HCT116 (cell line): ENCODE measurements at regions not wholly inside any gene's neighbourhood (a gene's known extent, or its start where the extent isn't known, plus 50 kb on each side); places are given as distances from the start of the nearest gene placed in this dataset.

Experiments
- ATAC-seq: fragments of 200-7000 bp; cut with Tn5 transposase; 2 replicates; pipeline ENCODE4 v1.9.1; 2020; ENCODE audit warnings: mild to moderate bottlenecking, moderate library complexity
- BruUV-seq: library from RNA; stranded (reverse); fragments of 400-500 nt; replicated peaks from 2 replicates; lab custom pipeline; 2021; lab: Mats Ljungman, UMichigan
- CTCF ChIA-PET: fragments of 300-600 bp; sonication (Branson Sonifier 250); formaldehyde crosslinking; loops from one replicate; lab custom pipeline; 2021; ENCODE audit warnings: antibody characterized with exemption; lab: Charles Lee
- POLR2A ChIA-PET: fragments of 300-600, 350-600 bp; sonication (Branson Sonifier 250); formaldehyde crosslinking; loops from one replicate; lab custom pipeline; 2021; ENCODE audit warnings: antibody characterized with exemption; lab: Charles Lee
- RAD21 ChIA-PET, 2 experiments: fragments of 300-600 bp; sonication (Branson Sonifier 250); formaldehyde crosslinking; loops; one replicate each; lab custom pipeline; 2023; ENCODE audit warnings: low total read pairs in 2 of 2; ENCODE audit not compliant: uncharacterized antibody in 2 of 2, unreplicated experiment in 2 of 2, low non-redundant PET in 1 of 2; lab: Charles Lee
- DNase-seq: peaks from one replicate; pipeline ENCODE4 v3.0.0-alpha.2; 2010; ENCODE audit warnings: low read depth, low spot score
- H2AFZ ChIP-seq: fragments of 200-600 bp; shearing (Covaris generic), sonication (generic); 2 replicates; pipeline ENCODE4 v1.6.1; 2017; ENCODE audit warnings: low read depth, mixed run types, mixed read lengths, antibody characterized with exemption, low read length; ENCODE audit not compliant: poor library complexity, severe bottlenecking
- H3K27ac ChIP-seq: 2 replicates; pipeline ENCODE4 v1.5.1; 2012; ENCODE audit warnings: low read depth, low read length
- H3K27me3 ChIP-seq: fragments of 200-600 bp; sonication (generic); 2 replicates; pipeline ENCODE4 v1.6.1; 2016; ENCODE audit warnings: mixed run types, low read length, mixed read lengths; ENCODE audit not compliant: insufficient read depth
- H3K36me3 ChIP-seq, 2 experiments: fragments of 200-500 bp in 1 of 2; fragments of 200-600 bp in 1 of 2; sonication (Bioruptor generic) in 1 of 2; sonication (generic) in 1 of 2; 2 replicates each; pipeline versions ENCODE4 v1.5.1 to v1.6.1; 2014 to 2016; ENCODE audit warnings: low read length in 2 of 2, inconsistent platforms in 1 of 2, mixed read lengths in 1 of 2, mixed run types in 1 of 2; ENCODE audit not compliant: insufficient read depth in 2 of 2, control insufficient read depth in 1 of 2
- H3K4me1 ChIP-seq, 2 experiments: fragments of 200-600 bp in 1 of 2; sonication (generic) in 1 of 2; 2 replicates each; pipeline versions ENCODE4 v1.5.1 to v1.6.1; 2012 to 2017; ENCODE audit warnings: low read length in 2 of 2, inconsistent platforms in 1 of 2, mild to moderate bottlenecking in 1 of 2, mixed read lengths in 1 of 2, mixed run types in 1 of 2, moderate library complexity in 1 of 2; ENCODE audit not compliant: insufficient read depth in 2 of 2, control insufficient read depth in 1 of 2
- H3K4me2 ChIP-seq: fragments of 200-600 bp; sonication (generic); 2 replicates; pipeline ENCODE4 v1.6.1; 2017; ENCODE audit warnings: mixed run types, low read length, mixed read lengths
- H3K4me3 ChIP-seq, 2 experiments: fragments of 200-600 bp in 1 of 2; sonication (generic) in 1 of 2; replicated peaks in 1 of 2; 2 replicates each; pipeline ENCODE4 v1.5.1; 2011 to 2016; ENCODE audit warnings: low read length in 2 of 2, control low read depth in 1 of 2, low read depth in 1 of 2, mild to moderate bottlenecking in 1 of 2, mixed read lengths in 1 of 2, mixed run types in 1 of 2
- H3K79me2 ChIP-seq: fragments of 200-600 bp; sonication (generic); 2 replicates; pipeline ENCODE4 v1.6.1; 2017; ENCODE audit warnings: mild to moderate bottlenecking, mixed run types, low read length, moderate library complexity, mixed read lengths; ENCODE audit not compliant: insufficient read depth
- H3K9ac ChIP-seq: fragments of 200-600 bp; sonication (generic); 2 replicates; pipeline ENCODE4 v1.6.1; 2016; ENCODE audit warnings: low read length, mixed read lengths
- H3K9me2 ChIP-seq: fragments of 200-600 bp; sonication (generic), shearing (Covaris generic); 2 replicates; pipeline ENCODE4 v1.6.1; 2017; ENCODE audit warnings: mixed run types, mild to moderate bottlenecking, moderate library complexity; ENCODE audit not compliant: insufficient read depth
- H3K9me3 ChIP-seq, 2 experiments: fragments of 200-500 bp in 1 of 2; fragments of 200-600 bp in 1 of 2; sonication (Bioruptor generic) in 1 of 2; sonication (generic) in 1 of 2; 2 replicates each; pipeline ENCODE4 v1.6.1; 2014 to 2017; ENCODE audit warnings: low read length in 2 of 2, mixed read lengths in 2 of 2, inconsistent platforms in 1 of 2, low read depth in 1 of 2, mild to moderate bottlenecking in 1 of 2, mixed run types in 1 of 2, moderate library complexity in 1 of 2; ENCODE audit not compliant: control insufficient read depth in 1 of 2, insufficient read depth in 1 of 2
- H4K20me1 ChIP-seq: fragments of 200-600 bp; sonication (generic), shearing (Covaris generic); 2 replicates; pipeline ENCODE4 v1.6.1; 2017; ENCODE audit warnings: mixed run types, mild to moderate bottlenecking, moderate library complexity; ENCODE audit not compliant: insufficient read depth
- ATF3 ChIP-seq: IDR thresholded peaks from 2 replicates; pipeline ENCODE4 v1.6.1; 2012
- CBX3 ChIP-seq: IDR thresholded peaks from 2 replicates; pipeline ENCODE4 v1.6.1; 2012; ENCODE audit warnings: low read depth
- CEBPB ChIP-seq: IDR thresholded peaks from 2 replicates; pipeline ENCODE4 v1.6.1; 2012; ENCODE audit warnings: low read depth
- EGR1 ChIP-seq: IDR thresholded peaks from 2 replicates; pipeline ENCODE4 v1.6.1; 2012; ENCODE audit warnings: low read depth
- ELF1 ChIP-seq: IDR thresholded peaks from 2 replicates; pipeline ENCODE4 v1.6.1; 2012; ENCODE audit warnings: low read depth, borderline replicate concordance
- EZH2 ChIP-seq: fragments of 200-600 bp; sonication (generic); IDR thresholded peaks from 2 replicates; pipeline ENCODE4 v1.6.1; 2017; ENCODE audit warnings: antibody characterized with exemption, mixed run types
- EZH2phosphoT487 ChIP-seq: fragments of 200-600 bp; IDR thresholded peaks from 2 replicates; pipeline ENCODE4 v1.6.1; 2018; ENCODE audit warnings: antibody characterized with exemption, borderline replicate concordance
- FOSL1 ChIP-seq: IDR thresholded peaks from 2 replicates; pipeline ENCODE4 v1.6.1; 2012; ENCODE audit warnings: low read depth
- JUND ChIP-seq: IDR thresholded peaks from 2 replicates; pipeline ENCODE4 v1.6.1; 2012
- SIN3A ChIP-seq: IDR thresholded peaks from 2 replicates; pipeline ENCODE4 v1.6.1; 2012; ENCODE audit warnings: low read depth
- SP1 ChIP-seq: IDR thresholded peaks from 2 replicates; pipeline ENCODE4 v1.6.1; 2012; ENCODE audit warnings: low read depth
- SRF ChIP-seq: IDR thresholded peaks from 2 replicates; pipeline ENCODE4 v1.6.1; 2012; ENCODE audit warnings: low read depth
- TCF7L2 ChIP-seq: IDR thresholded peaks from 2 replicates; pipeline ENCODE4 v1.7.0; 2011; ENCODE audit warnings: borderline replicate concordance, inconsistent platforms; ENCODE audit not compliant: insufficient read depth, insufficient read length; ENCODE audit errors: extremely low read depth
- YY1 ChIP-seq: IDR thresholded peaks from 2 replicates; pipeline ENCODE4 v1.6.1; 2011; ENCODE audit warnings: low read length, low read depth, moderate library complexity, mild to moderate bottlenecking; ENCODE audit not compliant: insufficient replicate concordance; ENCODE audit errors: extremely low read depth
- ZFX ChIP-seq: fragments of 450-650 bp; IDR thresholded peaks from 2 replicates; pipeline ENCODE4 v1.6.1; 2017
- ZNF274 ChIP-seq: fragments of 200-500 bp; sonication (Bioruptor generic); IDR thresholded peaks from 2 replicates; pipeline ENCODE4 v1.6.1; 2014; ENCODE audit warnings: mild to moderate bottlenecking, low read depth, low read length, inconsistent platforms
- intact Hi-C: fragments of 100-400 bp; cut with micrococcal nuclease; formaldehyde crosslinking; loops from 2 replicates; pipeline ENCODE4 v1.10.0; 2022
- TF ChIP-seq, protein P1 (sequence below): IDR thresholded peaks from 2 replicates; pipeline ENCODE4 v1.6.1; 2012
- TF ChIP-seq, protein P2 (sequence below): IDR thresholded peaks from 2 replicates; pipeline ENCODE4 v1.6.1; 2012; ENCODE audit warnings: low read depth

- Histone ChIP-seq H3K9me2 (no peaks in the 10 kb centered on the region), H3K27me3 (no peaks in the 10 kb centered on the region), H3K9ac (no peak overlapping the region), H2AFZ (no peak overlapping the region), H3K36me3 (no peaks in the 10 kb centered on the region), H4K20me1 (no peaks in the 10 kb centered on the region), H3K4me2 (no peak overlapping the region), H3K27ac (no peak overlapping the region), H3K4me1 (peaks cover 0 to 11% of the 10 kb centered on the region in 2 experiments; a peak in 2 of 4 replicates), H3K9me3 (no peaks in the 10 kb centered on the region), H3K4me3 (no peak overlapping the region), H3K79me2 (no peaks in the 10 kb centered on the region)
- no TSS peak for BruUV-seq
- ChIA-PET RAD21 (no interaction called here), POLR2A (no interaction called here), CTCF (no interaction called here)
- DNase-seq, result no peak
- intact Hi-C loops, result no loop called here
- TF ChIP-seq ZNF274 (no peak), EGR1 (no peak), EZH2phosphoT487 (no peak), SRF (no peak), YY1 (no peak), TCF7L2 (no peak), ELF1 (no peak), ATF3 (no peak), CEBPB (no peak), SP1 (no peak)
- TF ChIP-seq, protein P1, sequence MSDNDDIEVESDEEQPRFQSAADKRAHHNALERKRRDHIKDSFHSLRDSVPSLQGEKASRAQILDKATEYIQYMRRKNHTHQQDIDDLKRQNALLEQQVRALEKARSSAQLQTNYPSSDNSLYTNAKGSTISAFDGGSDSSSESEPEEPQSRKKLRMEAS, result no peak
- no peak for ATAC-seq
Observed at GRCh38 chr17:70608957-70609356, 439.6 kb downstream of the KCNJ2 start.

DNA sequence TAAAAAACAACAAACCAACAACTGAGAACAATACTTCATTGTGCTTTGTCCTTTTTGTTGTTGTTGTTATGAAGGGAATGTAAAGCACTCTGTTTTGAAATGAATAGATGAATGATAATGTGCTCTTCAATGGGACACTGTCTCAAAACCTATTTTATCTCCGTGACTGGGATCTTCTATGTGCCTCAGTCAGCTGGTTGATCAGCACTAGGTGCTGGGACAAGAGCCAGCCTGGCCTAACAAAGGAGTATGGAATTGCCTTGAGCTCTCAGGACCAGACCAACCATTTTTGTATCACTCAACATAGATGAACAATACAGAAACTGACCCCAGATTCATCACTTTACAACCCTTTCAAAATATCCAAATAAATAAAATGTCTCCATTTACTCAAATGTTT, 440.2 kb downstream of the KCNJ2 start:
- Histone ChIP-seq H3K4me1 (peaks cover 0 to 11% of the 10 kb centered on the region in 2 experiments; a peak in 2 of 4 replicates), H3K4me2 (no peak overlapping the region), H2AFZ (no peak overlapping the region), H3K9ac (no peak overlapping the region), H3K27me3 (no peaks in the 10 kb centered on the region), H4K20me1 (no peaks in the 10 kb centered on the region), H3K9me3 (no peaks in the 10 kb centered on the region), H3K27ac (no peak overlapping the region), H3K79me2 (no peaks in the 10 kb centered on the region), H3K9me2 (no peaks in the 10 kb centered on the region), H3K4me3 (no peak overlapping the region), H3K36me3 (no peaks in the 10 kb centered on the region)
- TF ChIP-seq, protein P1, result no peak
- TF ChIP-seq CBX3 (no peak), ELF1 (no peak), ZFX (no peak), EGR1 (no peak), SIN3A (no peak), FOSL1 (no peak), SRF (no peak), EZH2 (no peak), ZNF274 (no peak), YY1 (no peak), JUND (no peak)
- TF ChIP-seq, protein P2, sequence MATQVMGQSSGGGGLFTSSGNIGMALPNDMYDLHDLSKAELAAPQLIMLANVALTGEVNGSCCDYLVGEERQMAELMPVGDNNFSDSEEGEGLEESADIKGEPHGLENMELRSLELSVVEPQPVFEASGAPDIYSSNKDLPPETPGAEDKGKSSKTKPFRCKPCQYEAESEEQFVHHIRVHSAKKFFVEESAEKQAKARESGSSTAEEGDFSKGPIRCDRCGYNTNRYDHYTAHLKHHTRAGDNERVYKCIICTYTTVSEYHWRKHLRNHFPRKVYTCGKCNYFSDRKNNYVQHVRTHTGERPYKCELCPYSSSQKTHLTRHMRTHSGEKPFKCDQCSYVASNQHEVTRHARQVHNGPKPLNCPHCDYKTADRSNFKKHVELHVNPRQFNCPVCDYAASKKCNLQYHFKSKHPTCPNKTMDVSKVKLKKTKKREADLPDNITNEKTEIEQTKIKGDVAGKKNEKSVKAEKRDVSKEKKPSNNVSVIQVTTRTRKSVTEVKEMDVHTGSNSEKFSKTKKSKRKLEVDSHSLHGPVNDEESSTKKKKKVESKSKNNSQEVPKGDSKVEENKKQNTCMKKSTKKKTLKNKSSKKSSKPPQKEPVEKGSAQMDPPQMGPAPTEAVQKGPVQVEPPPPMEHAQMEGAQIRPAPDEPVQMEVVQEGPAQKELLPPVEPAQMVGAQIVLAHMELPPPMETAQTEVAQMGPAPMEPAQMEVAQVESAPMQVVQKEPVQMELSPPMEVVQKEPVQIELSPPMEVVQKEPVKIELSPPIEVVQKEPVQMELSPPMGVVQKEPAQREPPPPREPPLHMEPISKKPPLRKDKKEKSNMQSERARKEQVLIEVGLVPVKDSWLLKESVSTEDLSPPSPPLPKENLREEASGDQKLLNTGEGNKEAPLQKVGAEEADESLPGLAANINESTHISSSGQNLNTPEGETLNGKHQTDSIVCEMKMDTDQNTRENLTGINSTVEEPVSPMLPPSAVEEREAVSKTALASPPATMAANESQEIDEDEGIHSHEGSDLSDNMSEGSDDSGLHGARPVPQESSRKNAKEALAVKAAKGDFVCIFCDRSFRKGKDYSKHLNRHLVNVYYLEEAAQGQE, result no peak
- DNase-seq (no peak), ATAC-seq (no peak)
- no TSS peak for BruUV-seq
- ChIA-PET RAD21 (no interaction called here), CTCF (no interaction called here), POLR2A (no interaction called here)
- intact Hi-C loops, result no loop called here
